HL-60 (cell line): ENCODE measurements at regions not wholly inside any gene's neighbourhood (a gene's known extent, or its start where the extent isn't known, plus 50 kb on each side); places are given as distances from the start of the nearest gene placed in this dataset.

ENCODE experiments used
- POLR2AphosphoS5 ChIP-seq: IDR thresholded peaks from 2 replicates; pipeline ENCODE4 v1.6.1; 2012; ENCODE audit warnings: low read depth
- TF ChIP-seq, protein P1 (sequence below): IDR thresholded peaks from one replicate; pipeline ENCODE4 v1.5.1; 2011; ENCODE audit warnings: low read length, control low read depth, inconsistent platforms; ENCODE audit not compliant: insufficient read depth

DNA sequence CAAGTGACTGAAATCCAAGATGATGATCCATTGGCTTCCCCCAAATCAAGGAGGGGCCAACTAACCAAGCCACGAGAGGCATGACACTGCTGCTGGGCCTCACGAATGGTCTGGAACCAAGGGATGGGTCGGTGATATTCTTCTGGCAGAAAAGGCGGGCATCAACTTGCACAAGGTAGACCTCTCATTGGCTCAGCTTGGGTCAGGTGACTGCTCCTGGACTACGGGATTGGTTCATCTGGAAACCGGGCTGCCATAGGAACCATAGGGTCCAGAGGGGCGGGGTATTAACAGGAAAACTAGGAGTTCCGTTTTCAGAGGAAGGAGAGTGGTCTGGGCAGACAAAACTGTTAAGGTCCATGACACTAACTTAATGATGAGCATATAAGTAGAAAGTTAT lies 100.9 kb downstream of the TFAP2C start:
- TF ChIP-seq, protein P1, sequence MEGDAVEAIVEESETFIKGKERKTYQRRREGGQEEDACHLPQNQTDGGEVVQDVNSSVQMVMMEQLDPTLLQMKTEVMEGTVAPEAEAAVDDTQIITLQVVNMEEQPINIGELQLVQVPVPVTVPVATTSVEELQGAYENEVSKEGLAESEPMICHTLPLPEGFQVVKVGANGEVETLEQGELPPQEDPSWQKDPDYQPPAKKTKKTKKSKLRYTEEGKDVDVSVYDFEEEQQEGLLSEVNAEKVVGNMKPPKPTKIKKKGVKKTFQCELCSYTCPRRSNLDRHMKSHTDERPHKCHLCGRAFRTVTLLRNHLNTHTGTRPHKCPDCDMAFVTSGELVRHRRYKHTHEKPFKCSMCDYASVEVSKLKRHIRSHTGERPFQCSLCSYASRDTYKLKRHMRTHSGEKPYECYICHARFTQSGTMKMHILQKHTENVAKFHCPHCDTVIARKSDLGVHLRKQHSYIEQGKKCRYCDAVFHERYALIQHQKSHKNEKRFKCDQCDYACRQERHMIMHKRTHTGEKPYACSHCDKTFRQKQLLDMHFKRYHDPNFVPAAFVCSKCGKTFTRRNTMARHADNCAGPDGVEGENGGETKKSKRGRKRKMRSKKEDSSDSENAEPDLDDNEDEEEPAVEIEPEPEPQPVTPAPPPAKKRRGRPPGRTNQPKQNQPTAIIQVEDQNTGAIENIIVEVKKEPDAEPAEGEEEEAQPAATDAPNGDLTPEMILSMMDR, result no peak
- no peak for TF ChIP-seq POLR2AphosphoS5
